ENCODE measurements at regions not wholly inside any gene's neighbourhood (a gene's known extent, or its start where the extent isn't known, plus 50 kb on each side); places are given as distances from the start of the nearest gene placed in this dataset.
"Not testable (repeated sequence)": the region's sequence is repeated elsewhere in the genome, so short reads cannot be mapped to it uniquely, and the experiment has no call there.

DNA sequence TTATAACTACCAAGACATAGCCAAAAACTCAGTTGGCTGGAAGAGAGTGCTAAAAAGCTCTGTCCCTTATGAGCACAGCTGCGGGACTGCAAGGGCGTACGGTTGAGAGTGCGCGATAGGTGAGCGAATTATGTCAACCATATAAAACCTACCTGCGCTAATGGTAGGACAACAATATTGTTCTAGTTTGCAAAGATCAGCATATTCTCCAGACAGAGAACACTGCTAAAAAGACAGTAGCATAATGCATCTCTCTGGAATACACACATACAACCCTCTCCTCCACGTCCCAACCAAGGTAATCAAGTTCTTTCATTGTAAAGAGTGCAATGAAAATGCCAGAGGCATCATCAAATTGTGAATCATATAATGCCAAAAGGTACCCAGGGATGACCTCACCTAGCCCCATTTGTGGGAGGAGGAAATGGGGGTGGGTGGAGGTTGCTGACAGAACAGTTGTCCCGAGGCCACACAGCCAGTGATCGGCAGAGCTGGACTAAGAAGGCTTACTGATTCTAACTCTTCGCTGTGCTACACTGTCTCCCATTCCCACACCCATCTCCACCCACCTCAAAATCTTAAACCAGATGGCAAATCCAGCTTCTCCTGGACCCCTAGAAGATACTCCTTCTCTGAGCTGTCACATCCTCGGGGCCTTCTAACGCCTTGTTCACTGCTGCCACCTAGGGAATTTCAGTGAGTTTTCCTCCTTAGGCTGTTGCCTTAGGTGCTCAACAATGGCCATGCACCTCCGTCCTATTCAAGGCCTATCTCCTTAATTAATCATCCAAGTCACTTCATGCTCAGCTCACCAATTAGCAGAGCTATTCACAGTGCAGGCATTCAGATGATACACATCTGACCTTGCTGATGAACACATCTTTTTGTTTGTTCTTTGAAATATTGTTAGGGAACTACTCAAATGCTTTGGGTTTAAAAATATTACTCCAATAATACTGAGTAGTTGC lies 60.7 kb downstream of the RPL22L1 start:
- Histone ChIP-seq H3K4me1 (peaks cover 0 to 23% (median 0%) of the 10 kb centered on the region in 3 donors), H3K4me3 (no peak overlapping the region), H3K27me3 (peaks cover 0 to 1% (median 0%) of the 10 kb centered on the region in 4 donors), H3K27ac (no peak overlapping the region), H3K9me3 (no peaks in the 10 kb centered on the region), H3K36me3 (no peaks in the 10 kb centered on the region)
- intact Hi-C loops (cut with DNase I), result no loop called here
- no peak for TF ChIP-seq POLR2A (IDR thresholded peaks at IDR 0.05)
- TF ChIP-seq, protein P1, sequence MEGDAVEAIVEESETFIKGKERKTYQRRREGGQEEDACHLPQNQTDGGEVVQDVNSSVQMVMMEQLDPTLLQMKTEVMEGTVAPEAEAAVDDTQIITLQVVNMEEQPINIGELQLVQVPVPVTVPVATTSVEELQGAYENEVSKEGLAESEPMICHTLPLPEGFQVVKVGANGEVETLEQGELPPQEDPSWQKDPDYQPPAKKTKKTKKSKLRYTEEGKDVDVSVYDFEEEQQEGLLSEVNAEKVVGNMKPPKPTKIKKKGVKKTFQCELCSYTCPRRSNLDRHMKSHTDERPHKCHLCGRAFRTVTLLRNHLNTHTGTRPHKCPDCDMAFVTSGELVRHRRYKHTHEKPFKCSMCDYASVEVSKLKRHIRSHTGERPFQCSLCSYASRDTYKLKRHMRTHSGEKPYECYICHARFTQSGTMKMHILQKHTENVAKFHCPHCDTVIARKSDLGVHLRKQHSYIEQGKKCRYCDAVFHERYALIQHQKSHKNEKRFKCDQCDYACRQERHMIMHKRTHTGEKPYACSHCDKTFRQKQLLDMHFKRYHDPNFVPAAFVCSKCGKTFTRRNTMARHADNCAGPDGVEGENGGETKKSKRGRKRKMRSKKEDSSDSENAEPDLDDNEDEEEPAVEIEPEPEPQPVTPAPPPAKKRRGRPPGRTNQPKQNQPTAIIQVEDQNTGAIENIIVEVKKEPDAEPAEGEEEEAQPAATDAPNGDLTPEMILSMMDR (IDR thresholded peaks at IDR 0.05), result peak in 4 of 6 experiments; percentile 28 to 55 (median 30)
- 68 to 72% methylated on average over 14 of the region's 14 CpGs for WGBS, 2 donors
- DNase-seq, result no peak

DNA sequence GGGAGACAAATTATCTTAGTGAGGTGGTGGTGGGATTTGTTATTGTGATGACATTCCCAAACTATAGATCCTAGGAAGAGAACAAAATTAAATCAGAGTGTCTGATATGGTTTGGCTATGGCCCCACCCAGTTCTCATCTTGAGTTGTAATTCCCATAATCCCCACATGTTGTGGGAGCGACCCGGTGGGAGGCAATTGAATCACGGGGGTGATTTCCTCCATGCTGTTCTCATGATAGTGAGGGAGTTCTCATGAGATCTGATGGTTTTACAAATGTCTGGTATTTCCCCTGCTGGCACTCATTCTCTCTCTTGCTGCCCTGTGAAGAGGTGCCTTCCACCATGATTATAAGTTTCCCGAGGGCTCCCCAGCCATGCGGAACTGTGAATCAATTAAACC lies 62.0 kb downstream of the RPL22L1 start:
- H3K27me3 ChIP-seq, result peaks cover 0 to 6% (median 0%) of the 10 kb centered on the region in 4 donors
- 73 to 78% methylated on average over 5 of the region's 5 CpGs for WGBS, 2 donors
- no peaks in the 10 kb centered on the region for H3K36me3 ChIP-seq
- no peaks in the 10 kb centered on the region for H3K9me3 ChIP-seq
- intact Hi-C loops (cut with DNase I), result no loop called here
- H3K4me1 ChIP-seq, result peaks cover 0 to 23% (median 0%) of the 10 kb centered on the region in 3 donors
- TF ChIP-seq POLR2A (IDR thresholded peaks at IDR 0.05), result no peak
- TF ChIP-seq, protein P1 (IDR thresholded peaks at IDR 0.05), result no peak
- H3K27ac ChIP-seq, result no peak overlapping the region
- DNase-seq, result no peak
- H3K4me3 ChIP-seq, result no peak overlapping the region

DNA sequence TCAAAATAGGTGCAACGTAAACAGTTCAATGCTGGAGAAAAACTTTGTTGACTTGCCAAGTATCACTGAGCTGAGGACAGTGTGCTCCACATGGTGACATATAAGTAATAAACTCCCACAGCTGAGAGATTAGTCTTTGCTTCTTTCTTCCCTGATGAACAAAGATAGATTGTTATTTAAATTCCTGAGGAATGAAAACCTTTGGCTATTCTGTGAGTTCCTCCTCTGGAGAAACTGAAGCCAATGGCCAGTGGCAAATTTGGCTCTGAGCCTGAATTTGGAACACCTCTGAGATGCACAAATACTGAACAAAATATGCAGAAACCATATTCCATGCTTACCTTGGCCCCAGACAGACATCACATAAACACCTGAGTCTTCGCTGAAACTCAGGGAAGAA lies 63.3 kb downstream of the RPL22L1 start:
- Histone ChIP-seq H3K36me3 (no peaks in the 10 kb centered on the region), H3K27ac (no peak overlapping the region), H3K4me1 (peaks cover 0 to 14% (median 0%) of the 10 kb centered on the region in 3 donors), H3K4me3 (no peak overlapping the region), H3K27me3 (peaks cover 0 to 15% (median 0%) of the 10 kb centered on the region in 4 donors), H3K9me3 (no peaks in the 10 kb centered on the region)
- DNase-seq, result no peak
- 96% methylated on average over 2 of the region's 2 CpGs for WGBS, 2 donors
- intact Hi-C loops (cut with DNase I), result no loop called here
- TF ChIP-seq, protein P1 (IDR thresholded peaks at IDR 0.05), result no peak
- TF ChIP-seq POLR2A (IDR thresholded peaks at IDR 0.05), result no peak

DNA sequence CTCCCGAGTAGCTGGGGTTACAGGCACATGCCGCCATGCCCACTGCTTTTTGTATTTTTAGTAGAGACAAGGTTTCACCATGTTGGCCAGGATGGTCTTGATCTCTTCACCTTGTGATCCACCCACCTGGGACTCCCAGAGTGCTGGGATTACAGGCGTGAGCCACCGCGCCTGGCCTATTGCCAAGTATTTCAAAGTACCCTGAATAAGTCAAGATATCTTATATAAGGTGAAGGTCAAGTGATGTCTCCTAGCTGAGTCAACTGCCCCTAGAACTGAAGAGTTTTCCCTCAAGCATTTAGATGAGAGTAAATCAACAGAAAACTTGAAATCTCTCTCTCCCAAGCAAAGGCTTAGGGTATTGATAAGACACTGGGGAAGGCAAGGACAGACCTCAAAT lies 63.9 kb downstream of the RPL22L1 start:
- Histone ChIP-seq H3K27ac (no peak overlapping the region), H3K36me3 (no peaks in the 10 kb centered on the region), H3K27me3 (peaks cover 0 to 21% (median 0%) of the 10 kb centered on the region in 4 donors), H3K4me3 (no peak overlapping the region), H3K4me1 (peaks cover 0 to 10% (median 0%) of the 10 kb centered on the region in 3 donors), H3K9me3 (no peaks in the 10 kb centered on the region)
- WGBS, 2 donors, result 72 to 83% methylated on average over 2 to 3 of the region's 5 CpGs
- no peak for DNase-seq
- no peak for TF ChIP-seq POLR2A (IDR thresholded peaks at IDR 0.05)
- TF ChIP-seq, protein P1 (IDR thresholded peaks at IDR 0.05), result no peak
- intact Hi-C loops (cut with DNase I), result no loop called here

DNA sequence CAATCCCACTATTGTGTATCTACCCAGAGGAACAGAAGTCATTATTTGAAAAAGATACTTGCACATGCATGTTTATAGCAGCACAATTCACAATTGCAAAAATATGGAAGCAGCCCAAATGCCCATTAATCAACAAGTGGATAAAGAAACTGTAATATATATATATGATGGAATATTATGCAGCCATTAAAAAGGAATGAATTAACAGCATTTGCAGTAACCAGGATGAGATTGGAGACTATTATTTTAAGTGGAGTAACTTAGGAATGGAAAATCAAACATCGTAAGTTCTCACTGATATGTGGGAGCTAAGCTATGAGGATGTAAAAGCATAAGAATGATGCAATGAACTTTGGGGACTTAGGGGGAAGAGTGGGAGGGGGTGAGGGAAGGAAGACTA lies 64.7 kb downstream of the RPL22L1 start:
- intact Hi-C loops (cut with DNase I); H3K4me3 ChIP-seq; DNase-seq; H3K4me1 ChIP-seq; H3K36me3 ChIP-seq; H3K9me3 ChIP-seq; H3K27ac ChIP-seq: not testable (repeated sequence)
- WGBS, 2 donors, result 76 to 88% methylated on average over 1 of the region's 1 CpG
- peaks cover 0 to 21% (median 0%) of the 10 kb centered on the region in 4 donors for H3K27me3 ChIP-seq

DNA sequence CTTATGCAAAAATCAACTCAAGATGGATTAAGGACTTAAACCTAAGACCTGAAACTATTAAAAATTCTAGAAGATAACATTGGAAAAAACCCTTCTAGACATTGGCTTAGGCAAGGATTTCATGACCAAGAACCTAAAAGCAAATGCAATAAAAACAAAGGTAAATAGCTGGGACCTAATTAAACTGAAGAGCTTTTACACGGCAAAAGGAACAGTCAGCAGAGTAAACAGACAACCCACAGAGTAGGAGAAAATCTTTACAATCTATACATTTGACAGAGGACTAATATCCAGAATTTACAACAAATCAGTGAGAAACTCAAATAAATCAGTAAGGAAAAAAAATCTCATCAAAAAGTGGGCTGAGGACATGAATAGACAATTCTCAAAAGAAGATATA lies 65.4 kb downstream of the RPL22L1 start:
- H3K27me3 ChIP-seq, result peaks cover 0 to 21% (median 0%) of the 10 kb centered on the region in 4 donors
- intact Hi-C loops (cut with DNase I); DNase-seq; H3K27ac ChIP-seq; H3K4me3 ChIP-seq; H3K36me3 ChIP-seq; H3K4me1 ChIP-seq; H3K9me3 ChIP-seq: not testable (repeated sequence)
- 60 to 82% methylated on average over 1 of the region's 1 CpG for WGBS, 2 donors

All from esophagus squamous epithelium (tissue), 5 donors.